Skin of body (tissue), 1 donor: ENCODE measurements at regions not wholly inside any gene's neighbourhood (a gene's known extent, or its start where the extent isn't known, plus 50 kb on each side); places are given as distances from the start of the nearest gene placed in this dataset.

Experiments used
- DNase-seq: peaks from one replicate; lab custom pipeline; 2025; lab: John Stamatoyannopoulos, UW

- DNase-seq = no peak
These were observed 358.6 kb upstream of the FOXG1 start for GRCh38 chr14:28407996-28408395.

GRCh38 chr14:28412077-28412476, 354.5 kb upstream of the FOXG1 start:
- no peak for DNase-seq

DNA sequence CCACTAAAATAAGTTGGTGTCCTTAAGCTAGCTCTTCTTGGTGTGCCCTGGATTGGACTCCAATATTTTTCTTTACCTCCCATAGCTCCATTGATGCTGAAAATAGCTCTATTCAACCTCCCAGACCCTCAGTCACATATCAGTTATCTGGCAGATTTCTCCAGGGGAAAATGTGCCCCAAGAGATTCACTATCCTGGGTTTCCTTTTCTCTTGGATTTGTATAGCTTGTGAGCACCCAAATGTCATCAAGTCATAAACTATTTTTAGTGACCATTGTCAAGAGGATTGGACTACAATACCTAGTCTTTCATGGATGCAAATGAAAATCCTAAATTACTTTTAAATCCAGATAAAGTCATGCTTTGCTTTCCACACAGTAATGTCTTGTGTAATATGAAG, 339.6 kb upstream of the FOXG1 start:
- DNase-seq = no peak

- no peak for DNase-seq
These were observed 329.8 kb upstream of the FOXG1 start for GRCh38 chr14:28436821-28437220.

- no peak for DNase-seq
These were observed 305.2 kb upstream of the FOXG1 start for GRCh38 chr14:28461389-28461788.

- no peak for DNase-seq
These were observed 299.0 kb upstream of the FOXG1 start for GRCh38 chr14:28467611-28468010.

DNA sequence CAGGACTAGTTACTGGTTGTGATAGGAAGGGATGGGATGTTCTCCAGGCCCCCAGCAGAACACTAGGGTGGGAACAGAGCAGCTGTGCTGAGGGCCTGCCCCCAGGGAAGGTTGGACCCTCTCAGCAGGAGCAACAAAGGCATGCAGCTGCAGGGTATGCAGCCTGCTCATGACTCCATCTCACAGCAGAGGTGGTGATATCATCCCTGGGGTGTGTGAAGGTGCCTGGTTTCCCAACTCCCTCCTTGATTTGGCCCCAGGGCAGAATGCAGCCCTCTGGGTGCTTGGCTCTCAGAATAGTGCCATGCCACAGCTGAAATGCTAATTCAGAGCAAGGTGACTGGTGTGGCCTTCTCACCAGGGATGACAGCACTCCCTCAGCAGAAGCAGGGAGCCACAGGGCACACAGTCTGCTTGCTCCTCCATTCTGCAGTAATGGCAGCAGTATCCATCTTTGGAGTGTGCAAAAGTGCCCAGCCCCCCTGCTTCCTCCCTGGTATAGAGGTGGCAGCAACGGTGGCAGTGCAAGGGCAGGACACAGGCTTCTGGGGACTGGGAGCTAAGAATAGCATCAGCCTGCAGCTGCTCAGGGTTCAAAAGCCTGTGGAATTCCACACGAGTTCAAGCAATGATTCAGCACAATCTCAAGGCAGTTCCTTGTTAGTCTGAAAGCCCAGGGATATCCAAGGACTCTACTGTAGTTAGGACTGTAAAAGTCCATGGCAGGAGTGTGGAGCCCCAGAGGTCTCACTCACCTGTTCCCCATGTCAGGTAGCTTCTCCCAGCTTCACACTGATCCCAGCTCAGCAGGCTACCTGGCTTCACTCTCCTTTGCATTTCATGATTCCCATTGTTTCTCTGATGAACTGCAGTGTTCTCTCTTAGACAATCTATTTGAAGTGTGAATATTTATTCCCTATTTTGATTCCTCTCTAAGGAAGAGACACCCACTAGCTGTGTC, 298.1 kb upstream of the FOXG1 start:
- no peak for DNase-seq

GRCh38 chr14:28482251-28483040, 284.1 kb upstream of the FOXG1 start:
- no peak for DNase-seq

GRCh38 chr14:28483506-28483905, 283.1 kb upstream of the FOXG1 start:
- no peak for DNase-seq

GRCh38 chr14:28488684-28489083, 277.9 kb upstream of the FOXG1 start:
- no peak for DNase-seq

GRCh38 chr14:28493516-28493915, 273.1 kb upstream of the FOXG1 start:
- no peak for DNase-seq

DNA sequence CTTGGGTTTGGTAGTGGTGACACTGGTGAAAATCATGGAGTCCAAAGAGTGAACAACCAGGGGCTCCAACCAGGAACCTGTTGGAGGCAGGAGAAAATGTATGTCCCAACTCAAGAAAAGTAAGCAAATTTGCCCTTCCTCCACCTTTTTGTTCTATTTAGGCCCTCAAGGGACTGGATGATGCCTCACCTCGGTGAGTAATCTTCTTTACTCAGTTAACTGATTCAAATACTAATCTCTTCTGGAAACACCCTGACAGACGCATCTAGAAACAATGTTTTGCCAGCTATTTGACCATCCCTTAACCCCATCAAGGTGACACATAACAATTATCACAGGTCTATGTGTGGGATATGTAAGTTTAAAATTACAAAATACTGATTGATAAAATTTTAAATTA, 272.4 kb upstream of the FOXG1 start:
- DNase-seq = no peak

- no peak for DNase-seq
These were observed 270.2 kb upstream of the FOXG1 start for GRCh38 chr14:28496364-28496763.

- DNase-seq = no peak
These were observed 264.1 kb upstream of the FOXG1 start for GRCh38 chr14:28502517-28502916.

DNA sequence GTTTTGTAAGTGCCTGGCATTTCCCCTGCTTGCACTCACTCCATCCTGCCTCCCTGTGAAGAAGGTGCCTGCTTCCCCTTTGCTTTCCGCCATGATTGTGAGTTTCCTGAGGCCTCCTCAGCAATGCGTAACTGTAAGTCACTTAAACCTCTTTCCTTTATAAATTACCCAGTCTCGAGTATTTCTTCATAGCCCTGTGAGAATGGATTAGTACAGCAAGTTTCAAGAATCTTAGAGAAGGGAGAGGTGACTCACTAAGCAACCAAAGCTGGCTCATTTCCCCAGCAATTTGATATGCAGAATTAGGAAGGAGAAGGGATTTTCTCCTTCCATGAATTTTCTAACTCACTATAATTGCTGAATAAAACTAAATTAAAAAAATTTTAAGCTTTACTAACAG, 251.0 kb upstream of the FOXG1 start:
- DNase-seq = no peak

- DNase-seq = no peak
These were observed 229.7 kb upstream of the FOXG1 start for GRCh38 chr14:28536889-28537288.

DNA sequence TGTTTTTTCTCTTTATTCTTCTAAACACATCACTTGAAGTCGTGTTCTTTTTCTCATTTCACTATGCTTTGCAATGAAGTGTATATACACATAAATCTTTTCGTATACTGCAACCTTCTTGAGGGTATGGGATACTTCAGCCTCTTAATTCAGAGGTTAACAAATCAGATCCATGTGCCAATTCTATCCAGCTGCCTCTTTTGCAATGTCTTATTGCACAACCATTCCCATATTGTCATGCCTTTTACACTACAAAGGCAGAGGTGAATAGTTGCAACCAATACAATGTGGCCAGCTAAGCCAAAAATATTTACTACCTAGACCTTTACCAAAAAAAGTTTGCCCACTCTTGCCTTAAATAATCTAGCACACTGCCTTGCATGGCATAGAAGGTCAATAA, 224.5 kb upstream of the FOXG1 start:
- no peak for DNase-seq

- no peak for DNase-seq
These were observed 201.2 kb upstream of the FOXG1 start for GRCh38 chr14:28565345-28565744.

GRCh38 chr14:28570391-28570790, 196.2 kb upstream of the FOXG1 start:
- DNase-seq = peak; percentile 13

DNA sequence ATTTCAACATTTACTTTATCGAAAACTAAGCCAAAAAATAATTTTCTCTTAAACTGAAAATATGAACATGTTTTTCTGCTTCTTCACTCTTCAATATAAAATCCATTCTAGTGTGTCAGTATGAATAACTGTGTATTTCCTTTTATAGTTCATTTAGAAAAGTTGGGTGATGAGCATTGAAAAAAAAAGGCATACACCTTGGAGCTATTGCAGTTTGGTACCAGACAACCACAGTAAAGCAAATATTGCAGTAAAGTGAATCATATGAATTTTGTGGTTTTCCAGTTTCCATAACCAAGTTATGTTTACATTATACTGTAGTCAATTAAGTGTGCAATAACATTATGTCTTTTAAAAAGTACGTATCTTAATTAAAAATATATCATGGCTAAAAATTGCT, 195.0 kb upstream of the FOXG1 start:
- no peak for DNase-seq

GRCh38 chr14:28576523-28576922, 190.1 kb upstream of the FOXG1 start:
- no peak for DNase-seq

GRCh38 chr14:28577187-28577586, 189.4 kb upstream of the FOXG1 start:
- no peak for DNase-seq

DNA sequence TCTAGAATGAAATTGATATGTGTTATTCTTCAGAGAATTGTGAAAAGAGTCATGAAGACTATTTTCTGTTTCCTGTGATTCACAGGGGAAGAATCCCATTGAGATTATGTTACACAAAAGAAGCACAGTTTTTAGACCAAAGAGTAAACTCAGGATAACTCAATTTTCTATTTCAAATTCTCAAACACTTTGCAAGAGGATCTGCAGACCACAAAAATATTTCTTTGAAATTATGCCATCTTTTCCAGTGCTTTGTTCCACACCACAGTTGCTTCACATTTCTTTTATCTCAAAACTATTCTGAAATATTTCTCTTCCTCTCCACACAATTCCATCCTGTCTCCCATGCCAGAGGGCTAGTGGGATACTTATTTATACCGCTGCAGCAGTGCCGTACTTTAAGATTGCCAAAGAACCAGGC, 188.9 kb upstream of the FOXG1 start:
- no peak for DNase-seq
